ENCODE measurements at regions not wholly inside any gene's neighbourhood (a gene's known extent, or its start where the extent isn't known, plus 50 kb on each side); places are given as distances from the start of the nearest gene placed in this dataset.

- H3K36me3 ChIP-seq: no peaks in the 10 kb centered on the region
- H3K27ac ChIP-seq: no peak overlapping the region
- peaks cover 0 to 11% (median 3%) of the 10 kb centered on the region in 4 donors for H3K9me3 ChIP-seq
- TF ChIP-seq, protein P1, sequence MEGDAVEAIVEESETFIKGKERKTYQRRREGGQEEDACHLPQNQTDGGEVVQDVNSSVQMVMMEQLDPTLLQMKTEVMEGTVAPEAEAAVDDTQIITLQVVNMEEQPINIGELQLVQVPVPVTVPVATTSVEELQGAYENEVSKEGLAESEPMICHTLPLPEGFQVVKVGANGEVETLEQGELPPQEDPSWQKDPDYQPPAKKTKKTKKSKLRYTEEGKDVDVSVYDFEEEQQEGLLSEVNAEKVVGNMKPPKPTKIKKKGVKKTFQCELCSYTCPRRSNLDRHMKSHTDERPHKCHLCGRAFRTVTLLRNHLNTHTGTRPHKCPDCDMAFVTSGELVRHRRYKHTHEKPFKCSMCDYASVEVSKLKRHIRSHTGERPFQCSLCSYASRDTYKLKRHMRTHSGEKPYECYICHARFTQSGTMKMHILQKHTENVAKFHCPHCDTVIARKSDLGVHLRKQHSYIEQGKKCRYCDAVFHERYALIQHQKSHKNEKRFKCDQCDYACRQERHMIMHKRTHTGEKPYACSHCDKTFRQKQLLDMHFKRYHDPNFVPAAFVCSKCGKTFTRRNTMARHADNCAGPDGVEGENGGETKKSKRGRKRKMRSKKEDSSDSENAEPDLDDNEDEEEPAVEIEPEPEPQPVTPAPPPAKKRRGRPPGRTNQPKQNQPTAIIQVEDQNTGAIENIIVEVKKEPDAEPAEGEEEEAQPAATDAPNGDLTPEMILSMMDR (IDR thresholded peaks at IDR 0.05): no peak
- TF ChIP-seq POLR2A (IDR thresholded peaks at IDR 0.05) (no peak), EP300 (IDR thresholded peaks at IDR 0.05) (no peak)
- H3K4me1 ChIP-seq: no peaks in the 10 kb centered on the region
- WGBS, 2 donors: 56% methylated on average over 4 of the region's 4 CpGs
- no peak for DNase-seq (ENCODE audit: low spot score in 2 of 2)
- H3K4me3 ChIP-seq: no peak overlapping the region
- no peaks in the 10 kb centered on the region for H3K27me3 ChIP-seq
Observed at GRCh38 chr18:68298330-68298729, 416.6 kb downstream of the TMX3 start.

DNA sequence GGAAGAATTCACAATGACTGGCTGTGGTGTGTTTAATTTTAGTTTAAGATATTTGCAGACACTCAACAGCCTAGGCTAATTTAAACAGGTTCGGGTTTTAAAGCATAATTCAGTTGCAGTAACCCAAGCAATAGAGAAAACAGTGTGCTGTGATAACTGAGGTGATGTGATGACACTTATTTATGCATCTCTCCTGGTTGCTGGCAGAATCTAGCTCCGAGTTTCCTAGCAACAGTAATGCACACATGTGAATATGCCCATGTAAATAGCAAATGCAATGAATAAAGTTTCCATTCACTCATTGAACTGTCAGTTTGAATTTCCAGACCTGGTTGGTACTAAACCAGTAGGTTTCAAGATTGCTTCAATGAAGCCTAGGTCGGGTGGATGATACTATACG is 426.5 kb downstream of the TMX3 start:
- Histone ChIP-seq H3K27me3 (no peaks in the 10 kb centered on the region), H3K9me3 (peaks cover 0 to 4% (median 1%) of the 10 kb centered on the region in 4 donors), H3K36me3 (no peaks in the 10 kb centered on the region), H3K4me1 (no peaks in the 10 kb centered on the region), H3K27ac (no peak overlapping the region), H3K4me3 (no peak overlapping the region)
- TF ChIP-seq, protein P1 (IDR thresholded peaks at IDR 0.05): no peak
- no peak for TF ChIP-seq EP300 (IDR thresholded peaks at IDR 0.05)
- WGBS, 2 donors: 73 to 74% methylated on average over 4 of the region's 4 CpGs
- no peak for DNase-seq (ENCODE audit: low spot score in 2 of 2)

DNA sequence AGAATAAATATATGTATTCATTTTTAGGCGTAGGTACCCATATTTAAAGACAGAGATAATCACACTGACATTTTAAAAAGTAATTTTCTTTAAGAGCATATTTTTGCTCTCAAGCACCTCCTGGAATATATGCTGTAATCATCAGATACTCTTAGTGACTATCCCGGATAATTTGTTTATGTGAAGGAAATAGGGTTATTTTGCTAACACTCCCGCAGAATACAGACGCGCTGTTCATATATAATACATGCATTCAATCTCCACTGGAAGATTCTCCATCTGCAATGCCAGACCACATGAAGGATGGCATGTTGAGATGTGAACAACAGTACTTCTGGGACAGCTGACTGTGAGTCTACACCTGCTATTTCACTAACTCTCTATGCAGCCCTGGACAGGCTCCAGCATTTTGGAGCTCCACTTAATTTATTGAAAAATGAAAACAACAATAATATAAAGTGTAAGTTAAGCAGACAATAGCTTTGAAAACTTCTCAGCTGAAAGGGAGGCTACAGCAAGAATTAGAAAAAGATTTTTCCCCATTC is 430.6 kb downstream of the TMX3 start:
- WGBS, 2 donors: 80 to 84% methylated on average over 5 of the region's 5 CpGs
- Histone ChIP-seq H3K4me1 (no peaks in the 10 kb centered on the region), H3K27ac (no peak overlapping the region), H3K27me3 (no peaks in the 10 kb centered on the region), H3K36me3 (no peaks in the 10 kb centered on the region), H3K4me3 (no peak overlapping the region), H3K9me3 (no peaks in the 10 kb centered on the region)
- no peak for TF ChIP-seq EP300 (IDR thresholded peaks at IDR 0.05)
- no peak for TF ChIP-seq POLR2A (IDR thresholded peaks at IDR 0.05)
- TF ChIP-seq, protein P1 (IDR thresholded peaks at IDR 0.05): no peak
- no peak for DNase-seq (ENCODE audit: low spot score in 2 of 2)

DNA sequence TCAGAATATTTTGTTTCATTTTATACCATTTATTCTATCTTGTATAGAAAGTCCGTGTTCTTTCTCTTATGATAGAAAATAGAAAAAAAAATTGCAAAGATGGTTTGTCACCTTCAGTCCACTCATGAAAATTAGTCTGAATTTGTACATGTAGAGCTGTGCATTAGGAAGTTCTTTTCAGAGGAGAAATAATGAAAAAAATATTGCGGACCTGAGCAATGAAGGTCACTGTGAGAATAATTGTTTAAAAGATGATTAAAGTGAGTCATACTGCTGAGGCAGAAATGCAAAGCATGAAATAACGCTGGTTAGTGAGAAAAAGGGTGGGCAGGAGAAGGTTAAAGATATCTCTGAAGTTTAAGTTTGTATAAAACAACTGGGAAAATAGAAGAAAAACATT is 431.1 kb downstream of the TMX3 start:
- Histone ChIP-seq H3K36me3 (no peaks in the 10 kb centered on the region), H3K4me1 (no peaks in the 10 kb centered on the region), H3K4me3 (no peak overlapping the region), H3K9me3 (no peaks in the 10 kb centered on the region), H3K27ac (no peak overlapping the region), H3K27me3 (no peaks in the 10 kb centered on the region)
- no peak for DNase-seq (ENCODE audit: low spot score in 2 of 2)
- TF ChIP-seq EP300 (IDR thresholded peaks at IDR 0.05) (no peak), POLR2A (IDR thresholded peaks at IDR 0.05) (no peak)
- TF ChIP-seq, protein P1 (IDR thresholded peaks at IDR 0.05): no peak
- WGBS, 2 donors: 55 to 75% methylated on average over 3 of the region's 3 CpGs

- 66 to 77% methylated on average over 2 of the region's 2 CpGs for WGBS, 2 donors
Observed at GRCh38 chr18:68282232-68282631, 432.7 kb downstream of the TMX3 start.

More at GRCh38 chr18:68282232-68282631, 432.7 kb downstream of the TMX3 start:
- DNase-seq (ENCODE audit: low spot score in 2 of 2): no peak
- Histone ChIP-seq H3K4me1 (no peaks in the 10 kb centered on the region), H3K9me3 (no peaks in the 10 kb centered on the region), H3K27me3 (no peaks in the 10 kb centered on the region), H3K36me3 (no peaks in the 10 kb centered on the region), H3K27ac (no peak overlapping the region), H3K4me3 (no peak overlapping the region)
- no peak for TF ChIP-seq EP300 (IDR thresholded peaks at IDR 0.05)
- no peak for TF ChIP-seq POLR2A (IDR thresholded peaks at IDR 0.05)
- TF ChIP-seq, protein P1 (IDR thresholded peaks at IDR 0.05): no peak
